Liver (tissue), 3 donors: ENCODE measurements at regions not wholly inside any gene's neighbourhood (a gene's known extent, or its start where the extent isn't known, plus 50 kb on each side); places are given as distances from the start of the nearest gene placed in this dataset.

Experiments
- ATF3 ChIP-seq: IDR thresholded peaks from 2 replicates; pipeline ENCODE4 v1.6.1; 2016; ENCODE audit warnings: antibody characterized with exemption
- CTCF ChIP-seq: fragments of 150-350 bp; IDR thresholded peaks from 2 replicates; pipeline ENCODE4 v1.5.1; 2017; ENCODE audit warnings: improper control_type of control experiment, low read depth, low read length; ENCODE audit not compliant: missing input control
- EGR1 ChIP-seq, 2 donors: IDR thresholded peaks; 2 replicates each; pipeline ENCODE4 v1.6.1; 2016 to 2018; ENCODE audit warnings: antibody characterized with exemption in 2 of 2, low read depth in 2 of 2
- FOXA1 ChIP-seq: IDR thresholded peaks from 2 replicates; pipeline ENCODE4 v1.6.1; 2016; ENCODE audit warnings: antibody characterized with exemption
- GABPA ChIP-seq, 2 donors: IDR thresholded peaks in 1 of 2; conservative IDR thresholded peaks in 1 of 2; 2 replicates each; pipeline ENCODE4 v1.6.1; 2016; ENCODE audit warnings: antibody characterized with exemption in 2 of 2, mild to moderate bottlenecking in 1 of 2, moderate library complexity in 1 of 2
- JUND ChIP-seq, 2 donors: IDR thresholded peaks; 2 replicates each; pipeline ENCODE4 v1.6.1; 2016; ENCODE audit warnings: antibody characterized with exemption in 2 of 2
- REST ChIP-seq: IDR thresholded peaks from 2 replicates; pipeline ENCODE4 v1.6.1; 2016; ENCODE audit warnings: antibody characterized with exemption, mild to moderate bottlenecking
- donor health status: healthy.
- donor health status: healthy.

GRCh38 chr18:76720683-76721082, 101.7 kb upstream of the ZNF236 start:
- TF ChIP-seq CTCF: no peak
- TF ChIP-seq ATF3: no peak
- TF ChIP-seq REST: no peak
- TF ChIP-seq EGR1 (IDR thresholded peaks at IDR 0.05; ENCODE audit: low read depth in 2 of 2): no peak
- no peak for TF ChIP-seq GABPA (IDR thresholded peaks at IDR 0.05 in 1 of 2, conservative IDR thresholded peaks at IDR 0.05 in 1 of 2)
- no peak for TF ChIP-seq FOXA1
- TF ChIP-seq JUND (IDR thresholded peaks at IDR 0.05): no peak
